ENCODE measurements at regions not wholly inside any gene's neighbourhood (a gene's known extent, or its start where the extent isn't known, plus 50 kb on each side); places are given as distances from the start of the nearest gene placed in this dataset.

DNA sequence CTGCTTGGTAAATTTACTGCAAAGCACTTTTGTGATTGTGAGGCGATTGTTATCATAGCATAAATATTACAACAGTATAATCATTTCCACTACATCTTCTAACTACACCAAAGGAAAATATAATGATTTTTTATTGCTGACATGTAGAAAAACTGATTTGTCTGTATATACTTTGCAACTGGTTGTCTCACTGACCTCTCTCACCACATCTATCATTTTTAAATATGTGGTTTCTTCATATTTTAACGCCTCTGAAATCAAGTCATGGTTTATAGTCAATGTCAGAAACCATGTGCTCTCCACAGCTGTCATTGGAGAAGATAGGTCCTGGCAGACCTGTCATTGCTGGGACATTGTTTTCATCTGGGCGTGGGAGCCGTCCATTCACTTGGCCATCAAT lies 315.4 kb upstream of the KLF6 start:
- no peak for DNase-seq

DNA sequence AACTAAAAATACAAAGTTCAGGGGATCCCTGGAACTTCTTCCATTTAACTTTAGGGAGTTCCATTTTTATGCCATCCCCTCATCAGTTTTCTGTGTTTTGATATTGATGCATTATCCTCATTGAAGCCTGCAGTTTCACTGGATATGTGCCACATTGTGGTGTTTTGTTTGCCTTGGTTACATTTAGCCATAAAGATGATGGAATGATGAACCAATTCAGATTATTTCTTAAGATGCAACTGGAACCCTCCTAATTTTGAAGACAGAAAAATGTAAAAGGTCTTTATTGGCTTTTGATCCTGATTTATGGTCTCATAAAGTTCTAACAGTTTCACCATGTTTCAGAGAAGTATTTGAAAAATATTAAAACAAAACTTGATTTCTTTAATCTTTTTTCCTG lies 314.2 kb upstream of the KLF6 start:
- DNase-seq = peak; percentile 21

DNA sequence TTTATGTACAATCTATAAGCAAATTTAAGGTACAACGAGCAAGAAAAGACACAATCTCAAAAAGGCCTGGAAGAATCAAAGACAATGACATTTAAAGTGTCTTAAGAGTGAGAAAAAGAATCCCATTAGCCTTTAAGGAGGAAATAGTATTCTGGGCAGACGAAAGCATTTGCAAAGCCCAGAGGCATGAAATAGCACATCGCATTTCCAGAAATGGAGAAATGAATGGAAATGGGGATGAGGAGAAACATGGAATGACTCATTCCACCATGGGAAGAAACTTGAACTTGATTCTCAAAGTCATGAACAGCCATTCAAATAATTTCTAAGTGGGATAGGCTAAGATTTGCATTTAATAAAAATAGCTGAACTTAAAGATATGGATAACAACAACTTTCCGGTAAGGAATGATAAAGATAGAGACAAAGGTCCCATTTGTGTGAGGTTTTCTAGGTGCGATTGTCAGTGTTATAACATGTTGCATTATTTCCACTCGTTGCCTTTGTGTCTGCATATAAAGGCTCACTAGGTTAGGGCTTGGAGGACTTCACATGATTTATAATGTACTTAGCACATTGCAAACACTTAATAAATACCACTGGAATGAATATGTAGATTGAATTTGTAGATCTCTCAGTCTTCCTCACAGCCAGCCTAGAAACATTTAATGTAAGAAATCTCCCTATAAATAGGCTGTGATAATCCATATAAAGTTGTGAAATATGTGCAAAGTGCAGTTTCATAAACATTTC lies 310.3 kb upstream of the KLF6 start:
- no peak for DNase-seq

DNA sequence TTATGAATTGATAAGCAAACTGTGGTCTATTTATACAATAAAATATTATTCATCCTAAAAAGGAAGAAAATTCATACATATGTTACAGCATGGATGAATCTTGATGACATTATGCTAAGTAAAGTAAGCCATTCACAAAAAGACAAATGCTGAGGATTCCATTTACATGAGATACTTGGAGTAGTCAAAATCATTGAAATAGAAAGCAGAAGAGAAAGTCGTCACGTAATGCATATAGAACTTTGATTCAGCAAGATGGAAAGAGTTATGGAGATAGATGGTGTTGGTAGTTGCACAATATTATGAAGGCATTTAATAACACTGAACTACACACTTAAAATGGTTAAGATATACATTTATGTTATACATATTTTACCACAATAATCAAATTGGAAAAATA lies 309.7 kb upstream of the KLF6 start:
- peak; percentile 70 for DNase-seq

DNA sequence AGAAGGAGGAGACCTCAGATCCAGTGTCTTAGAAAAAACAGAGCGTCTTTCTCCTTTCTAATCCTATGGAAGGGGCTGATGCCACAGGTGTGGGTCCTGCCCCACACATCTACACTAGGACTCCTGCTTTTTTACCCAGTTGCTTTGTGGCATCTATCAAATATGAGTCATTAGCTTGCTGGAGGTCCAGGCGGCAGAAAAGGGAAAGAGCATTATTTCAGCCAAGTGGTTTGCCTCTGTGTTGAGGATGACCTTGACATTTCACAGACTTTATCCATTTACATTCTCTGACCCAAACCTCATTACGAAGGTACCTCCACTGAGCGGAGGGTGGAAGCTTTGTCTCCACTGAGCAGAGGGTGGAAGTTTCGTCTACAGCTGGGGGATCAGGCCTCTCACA lies 308.4 kb upstream of the KLF6 start:
- no peak for DNase-seq

DNA sequence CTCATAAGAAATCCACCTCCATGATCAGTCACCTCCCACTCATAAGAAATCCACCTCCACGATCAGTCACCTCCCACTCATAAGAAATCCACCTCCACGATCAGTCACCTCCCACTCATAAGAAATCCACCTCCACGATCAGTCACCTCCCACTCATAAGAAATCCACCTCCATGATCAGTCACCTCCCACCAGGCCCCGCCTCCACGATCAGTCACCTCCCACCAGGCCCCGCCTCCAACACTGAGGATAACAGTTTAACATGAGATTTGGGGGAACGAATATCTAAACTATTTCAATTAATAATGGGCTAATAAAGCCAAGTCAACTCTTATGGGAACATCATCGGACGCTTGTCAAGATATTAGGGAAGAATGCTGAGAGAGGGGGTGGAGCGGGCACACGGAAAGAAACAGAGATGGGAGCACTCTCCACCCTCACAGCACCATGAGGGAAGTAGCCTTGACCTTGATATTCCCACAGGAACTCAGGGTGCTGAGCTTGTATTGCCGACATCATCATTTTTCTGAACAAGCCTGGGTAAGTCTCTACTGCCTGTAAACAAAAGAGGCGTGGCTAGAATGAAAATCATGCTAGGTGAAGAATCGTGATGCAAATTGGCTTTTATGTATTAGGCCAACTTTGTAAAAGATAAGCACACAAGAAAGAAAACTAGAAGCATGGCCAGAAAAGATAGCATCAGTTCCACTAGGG lies 303.5 kb upstream of the KLF6 start:
- no peak for DNase-seq

DNA sequence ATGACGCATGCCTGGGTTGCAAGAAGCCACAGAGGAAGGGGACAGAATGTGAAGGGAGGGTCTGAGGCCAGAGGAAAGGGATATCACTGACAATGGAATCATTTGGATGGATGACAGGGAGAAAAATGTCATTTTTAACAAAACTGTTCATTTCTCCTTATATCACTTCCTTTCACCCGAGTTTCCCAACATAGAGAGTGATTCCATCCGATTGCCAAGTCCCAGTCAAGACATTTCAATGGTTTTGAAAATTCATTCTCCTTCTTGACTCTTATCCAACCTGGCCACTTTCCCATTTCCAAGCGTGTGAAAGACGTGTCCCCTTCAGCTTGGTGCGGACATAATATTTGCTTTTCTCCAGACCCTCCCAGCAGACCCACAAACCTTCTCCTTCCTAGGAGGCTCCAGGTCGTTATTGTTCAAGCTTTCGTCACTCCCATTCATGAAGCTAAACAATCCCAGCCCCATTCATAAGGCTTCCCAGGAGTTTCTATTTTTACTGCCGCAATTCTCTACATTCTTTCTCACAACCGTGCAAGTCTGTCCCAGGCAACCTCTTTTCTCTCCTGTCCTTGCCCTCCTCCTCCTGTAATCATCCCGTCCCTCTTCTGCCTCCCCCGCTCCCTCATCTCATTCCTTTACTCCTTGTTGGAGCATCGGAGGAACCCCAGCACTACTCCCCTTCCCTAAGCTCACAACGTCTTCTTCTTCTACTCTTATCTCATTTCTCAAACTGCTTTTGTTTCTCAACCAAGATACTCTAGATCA lies 301.3 kb upstream of the KLF6 start:
- DNase-seq = peak; percentile 60

DNA sequence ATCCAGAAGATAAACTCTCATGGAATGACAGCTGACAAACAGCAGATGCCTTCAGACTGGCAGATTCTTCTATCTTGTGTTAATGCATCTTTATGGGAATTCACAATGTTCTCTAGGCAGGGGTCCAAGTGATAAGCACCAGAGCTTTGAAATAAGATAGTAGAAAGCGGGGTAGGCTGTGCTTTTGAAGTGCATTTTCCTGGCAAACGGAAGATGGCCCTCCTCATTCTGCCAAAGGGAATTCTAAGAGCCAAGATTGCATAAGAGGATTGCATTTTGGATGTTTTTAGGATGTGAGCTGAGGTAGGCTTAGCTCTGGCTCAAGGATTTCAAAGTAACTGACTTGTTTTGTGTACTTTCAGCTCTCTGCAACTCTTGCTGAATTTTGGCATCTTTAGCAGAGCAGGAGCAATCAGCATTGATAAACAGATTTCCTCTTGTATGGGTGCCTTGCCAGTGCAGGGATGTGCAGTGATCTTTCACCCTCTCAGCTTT lies 298.5 kb upstream of the KLF6 start:
- no peak for DNase-seq

DNA sequence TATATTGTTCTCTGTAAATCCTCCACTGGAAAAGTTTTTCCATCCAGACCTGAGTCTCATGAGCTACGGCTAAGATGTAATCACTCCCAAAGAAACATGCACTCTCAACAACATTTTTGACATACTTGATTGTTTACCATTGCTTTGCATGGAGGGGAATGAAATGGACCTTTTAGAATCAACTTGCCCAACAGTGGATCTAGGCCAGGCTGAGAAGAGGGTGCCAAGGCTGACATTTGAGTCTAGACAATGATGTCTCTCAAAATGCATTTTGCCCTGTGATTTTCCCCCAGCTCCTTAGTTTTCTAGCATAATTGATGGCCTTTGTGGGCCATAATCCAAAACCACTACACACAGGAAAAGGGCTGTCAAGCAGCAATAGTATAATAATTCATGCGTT lies 297.9 kb upstream of the KLF6 start:
- peak; percentile 38 for DNase-seq

DNA sequence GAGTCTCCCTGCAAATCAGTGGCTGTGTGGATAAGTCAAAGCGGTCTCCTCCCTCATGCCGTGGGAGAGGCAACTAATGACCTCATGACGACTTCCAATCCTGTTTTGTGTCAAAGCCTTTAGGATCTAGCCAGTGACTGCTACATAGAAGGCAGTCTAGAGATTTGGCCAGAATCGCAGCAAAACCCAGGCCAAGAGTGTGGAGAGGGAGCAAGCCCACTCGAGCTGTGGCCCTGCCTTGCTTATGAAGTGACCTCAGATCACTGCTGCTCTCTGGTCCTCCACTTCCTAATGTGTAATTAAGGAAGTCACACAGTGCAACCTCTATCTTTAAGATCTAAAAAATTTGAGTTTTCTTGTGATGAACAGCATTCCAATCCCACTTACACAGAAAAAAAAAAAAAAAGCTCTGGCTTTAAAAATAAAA lies 296.7 kb upstream of the KLF6 start:
- DNase-seq = peak; percentile 68

DNA sequence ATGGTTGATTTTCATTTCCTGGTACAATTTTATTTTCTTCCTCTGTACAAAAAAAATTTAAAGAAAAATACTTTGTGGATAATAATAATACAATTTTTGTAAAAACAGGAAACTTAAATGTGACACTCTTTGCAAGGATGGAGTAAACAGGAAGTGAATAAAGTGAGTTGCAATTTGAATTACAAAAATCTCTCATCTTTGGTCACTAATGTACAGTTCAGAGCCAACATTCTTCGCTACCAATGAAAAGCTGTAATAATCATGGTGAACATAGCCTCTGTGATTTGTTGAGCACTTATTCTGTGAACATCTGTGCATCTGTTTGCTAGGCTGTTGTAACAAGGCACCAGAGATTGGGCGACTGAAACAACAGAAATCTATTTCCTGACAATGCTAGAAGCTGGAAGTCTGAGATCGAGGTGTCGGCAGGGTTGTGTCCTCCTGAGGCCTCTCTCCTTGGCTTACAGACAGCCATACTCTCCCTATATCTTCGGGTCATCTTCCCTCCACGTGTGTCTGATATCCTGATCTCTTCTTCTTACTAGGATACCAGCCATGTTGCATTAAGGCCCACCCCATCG lies 295.3 kb upstream of the KLF6 start:
- no peak for DNase-seq

DNA sequence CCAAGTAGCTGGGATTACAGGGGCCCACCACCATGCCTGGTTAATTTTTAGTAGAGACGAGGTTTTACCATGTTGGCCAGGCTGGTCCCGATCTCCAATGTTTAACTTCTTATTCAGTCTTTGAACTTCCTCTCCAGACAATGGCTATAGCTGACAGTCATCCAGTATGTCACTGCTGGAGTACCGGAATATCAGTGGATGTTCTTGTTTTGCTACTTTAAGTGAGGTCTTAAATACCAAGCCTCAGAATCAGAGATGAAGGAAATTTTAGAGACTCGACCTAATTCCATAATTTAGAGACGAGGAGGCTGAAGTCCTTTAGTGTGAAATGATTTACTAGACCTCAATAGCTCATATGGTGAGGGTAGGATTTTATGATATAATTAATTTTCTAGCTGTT lies 294.8 kb upstream of the KLF6 start:
- DNase-seq = no peak

DNA sequence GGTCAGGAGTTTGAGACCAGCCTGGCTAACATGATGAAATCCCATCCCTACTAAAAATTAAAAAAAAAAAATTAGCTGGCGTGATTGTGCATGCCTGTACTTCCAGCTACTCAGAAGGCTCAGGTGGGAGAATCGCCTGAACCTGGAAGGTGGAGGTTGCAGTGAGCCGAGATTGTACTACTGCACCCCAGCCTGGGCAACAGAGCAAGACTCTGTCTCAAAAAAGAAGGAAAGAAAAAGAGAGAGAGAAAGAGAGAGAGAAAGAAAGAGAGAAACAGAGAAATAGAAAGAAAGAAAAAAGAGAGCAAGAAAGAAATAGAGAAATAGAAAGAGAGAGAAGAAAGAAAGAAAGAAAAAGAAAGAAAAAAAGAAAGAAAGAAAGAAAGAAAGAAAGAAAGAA lies 292.8 kb upstream of the KLF6 start:
- DNase-seq = no peak

DNA sequence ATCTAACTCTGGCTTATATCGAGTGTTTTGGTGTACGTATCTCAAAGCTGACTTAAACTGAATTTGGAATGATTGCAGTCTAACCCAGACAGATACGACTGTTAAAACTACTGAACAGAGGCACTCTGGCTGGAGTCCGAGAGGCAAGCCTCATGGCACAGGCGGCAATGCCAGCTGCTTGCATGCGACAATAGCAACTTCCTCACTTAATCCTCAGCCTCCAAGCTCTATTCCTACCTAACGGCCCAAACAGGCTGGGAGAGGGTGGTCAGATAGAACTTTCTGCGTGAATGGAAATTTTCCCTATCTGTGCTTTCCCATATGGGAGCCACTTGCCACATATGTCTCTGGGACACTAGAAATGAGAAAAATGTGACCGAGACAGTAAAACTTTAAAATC lies 292.0 kb upstream of the KLF6 start:
- DNase-seq = no peak

DNA sequence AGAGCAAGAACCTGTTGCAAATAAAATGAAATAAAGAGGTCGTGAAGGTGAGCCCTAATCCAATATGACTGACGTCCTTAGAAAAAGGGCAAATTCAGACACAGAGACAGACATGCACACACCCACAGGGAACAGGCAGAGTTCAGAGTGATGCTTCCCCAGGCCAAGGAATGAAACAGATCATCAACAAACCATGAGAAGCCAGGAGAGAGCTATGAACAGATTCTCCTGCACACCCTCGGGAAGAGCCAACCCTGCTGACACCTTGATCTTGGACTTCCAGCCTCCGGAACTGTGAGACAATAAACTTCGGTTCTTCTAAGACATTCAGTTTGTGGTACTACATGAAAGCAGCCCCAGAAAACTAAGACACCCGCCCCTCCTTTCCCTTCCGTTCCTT lies 290.4 kb upstream of the KLF6 start:
- DNase-seq = no peak

DNA sequence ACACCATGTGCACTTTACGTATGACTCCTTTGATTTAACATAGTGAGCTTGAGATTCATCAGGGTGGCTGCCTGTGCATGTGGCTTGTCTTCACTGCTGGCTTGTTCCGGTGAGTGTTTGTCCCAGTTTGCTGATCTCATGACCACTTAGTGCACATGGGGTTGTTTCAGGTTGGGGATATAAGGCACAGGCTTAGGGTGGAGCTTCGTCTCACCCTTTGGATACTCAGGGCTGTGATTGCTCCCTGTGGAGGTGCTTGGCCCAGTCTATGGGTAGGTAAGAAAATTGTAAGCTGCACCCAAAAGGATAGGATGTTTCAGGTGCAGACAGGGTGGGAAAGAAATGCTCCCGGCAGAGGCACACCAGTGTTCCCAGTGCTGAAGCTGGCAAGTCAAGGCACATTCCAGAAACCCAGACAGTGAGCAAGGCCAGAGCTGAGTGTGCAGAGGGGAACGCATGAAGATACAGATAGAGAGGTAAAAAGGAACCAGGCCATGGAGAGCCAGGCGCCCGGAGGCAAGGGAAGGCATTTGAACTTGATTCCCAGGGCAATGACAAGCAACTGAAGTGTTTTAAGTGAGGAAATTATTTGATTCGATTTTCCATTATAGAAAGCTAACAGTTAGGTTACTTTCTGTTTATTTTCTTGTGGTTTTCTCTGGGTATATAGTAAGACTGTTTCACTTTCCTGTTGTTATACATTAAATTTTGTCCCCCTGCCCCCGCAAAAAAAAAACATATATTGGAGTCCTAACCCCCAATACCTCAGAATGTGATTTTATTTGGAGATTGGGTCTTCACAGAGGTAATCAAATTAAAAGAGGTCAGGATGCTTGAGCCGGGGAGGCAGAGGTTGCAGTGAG lies 289.8 kb upstream of the KLF6 start:
- DNase-seq = peak; percentile 40

DNA sequence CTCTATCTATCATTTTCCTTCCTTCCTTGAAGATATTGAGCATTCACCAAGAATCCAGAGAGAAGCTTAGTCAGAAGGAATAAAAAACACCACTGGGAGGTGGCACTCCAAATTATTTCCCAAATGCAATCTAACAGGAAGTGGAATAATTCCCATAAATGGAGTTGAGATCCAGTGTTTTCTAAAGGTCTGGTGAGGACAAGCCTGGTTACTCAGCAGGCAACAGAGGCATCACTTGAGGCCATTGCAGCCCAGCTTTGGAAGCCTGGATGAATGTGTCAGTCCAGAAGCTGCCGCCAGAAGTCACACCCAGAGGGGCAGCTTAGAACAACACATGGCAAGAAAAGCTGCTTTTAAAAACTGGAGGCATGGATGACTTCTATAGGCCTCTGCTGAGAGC lies 288.9 kb upstream of the KLF6 start:
- DNase-seq = peak; percentile 97

DNA sequence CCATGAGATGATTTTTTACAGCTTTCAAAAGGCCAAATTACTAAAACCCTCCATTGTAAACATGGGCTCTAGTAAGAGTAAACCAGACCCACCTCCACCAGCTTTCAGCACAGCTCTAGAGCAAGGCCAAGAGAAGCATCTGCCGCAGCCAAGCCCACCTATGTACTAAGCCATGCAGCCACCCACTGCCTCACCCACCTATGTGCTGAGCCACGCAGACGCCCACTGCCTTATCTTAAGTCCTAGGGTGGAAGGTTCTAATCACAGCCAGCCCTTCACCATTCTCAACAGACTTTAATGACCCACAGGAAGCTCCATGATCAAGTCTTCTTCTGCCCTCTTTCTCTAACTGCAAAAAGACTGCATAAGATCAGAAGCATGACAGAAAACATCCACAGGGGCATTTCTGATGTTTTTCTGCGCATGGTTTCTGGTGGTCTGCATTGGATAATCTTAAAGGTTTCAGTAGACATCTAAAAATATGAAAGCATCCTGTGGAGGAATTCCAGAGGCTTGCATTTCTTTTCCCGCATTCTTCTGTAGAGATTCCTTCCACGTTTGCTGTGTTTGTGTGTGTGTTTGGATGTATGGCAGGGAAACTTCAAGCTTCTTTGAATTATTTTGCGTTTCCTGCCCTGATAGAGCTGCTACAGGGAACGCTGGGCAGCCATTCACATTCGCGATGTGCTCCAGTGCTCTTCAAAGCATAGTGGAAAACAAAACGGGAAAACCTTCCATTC lies 286.1 kb upstream of the KLF6 start:
- peak; percentile 71 for DNase-seq

DNA sequence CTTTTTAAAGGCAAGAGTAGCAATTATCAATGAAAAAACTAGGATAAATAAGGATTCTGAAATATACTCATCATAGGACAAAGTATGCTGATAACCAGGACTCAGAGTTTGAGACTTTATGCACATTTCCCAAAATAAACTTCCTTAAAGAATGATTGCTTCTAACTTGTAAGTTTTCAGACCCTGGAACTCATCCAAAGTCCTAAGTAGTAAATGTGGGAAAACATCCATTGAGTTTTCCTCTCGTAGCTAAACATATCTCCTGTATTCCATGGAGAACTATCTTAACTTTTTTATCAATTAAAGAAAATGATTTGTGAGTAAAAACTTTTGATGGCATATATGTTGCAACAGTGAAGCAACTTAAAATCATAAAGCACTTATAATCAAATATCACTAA lies 285.2 kb upstream of the KLF6 start:
- DNase-seq = peak; percentile 42

DNA sequence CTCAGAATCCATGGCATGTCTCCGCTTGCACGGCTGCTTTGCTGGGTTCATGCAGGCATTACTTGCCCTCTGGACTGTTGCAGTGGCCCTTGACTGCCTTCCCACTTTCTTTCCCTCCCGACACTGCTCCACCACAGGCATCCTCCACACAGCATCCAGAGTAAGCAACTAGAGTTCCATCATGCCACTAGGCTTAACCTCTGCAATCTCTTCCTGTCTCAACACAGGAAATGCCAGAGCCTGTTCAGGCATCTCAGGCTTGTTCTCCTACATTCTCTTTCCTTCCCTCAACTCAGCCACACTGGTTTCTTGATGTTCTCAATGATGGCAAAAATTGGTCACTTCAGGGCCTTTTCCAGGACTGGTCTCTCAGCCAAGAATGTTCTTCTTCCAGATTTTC lies 284.5 kb upstream of the KLF6 start:
- peak; percentile 92 for DNase-seq

DNA sequence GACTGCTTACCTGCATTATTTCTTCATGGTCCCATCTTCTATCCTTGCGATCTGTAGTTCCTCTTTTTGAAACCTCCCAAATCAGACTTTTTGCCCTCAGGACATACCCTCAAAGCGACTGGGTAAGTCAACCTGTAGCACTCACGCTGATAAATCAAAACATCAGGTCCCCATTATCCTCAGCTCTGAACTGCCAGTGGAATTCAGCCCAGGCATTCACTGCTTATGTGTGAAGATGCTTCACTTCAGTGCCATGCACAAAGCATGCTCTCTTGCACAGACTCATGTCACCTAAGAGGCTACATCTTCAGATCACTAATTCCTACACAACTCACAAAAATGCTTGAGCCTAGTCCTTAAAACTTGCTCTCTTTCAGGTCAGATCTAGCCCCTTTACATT lies 283.6 kb upstream of the KLF6 start:
- DNase-seq = no peak

All from fibroblast of skin of scalp (primary cell).